ENCODE measurements at regions not wholly inside any gene's neighbourhood (a gene's known extent, or its start where the extent isn't known, plus 50 kb on each side); places are given as distances from the start of the nearest gene placed in this dataset.
A peak's percentile ranks its signal among the peaks of the same experiment; 100 is the strongest.

DNA sequence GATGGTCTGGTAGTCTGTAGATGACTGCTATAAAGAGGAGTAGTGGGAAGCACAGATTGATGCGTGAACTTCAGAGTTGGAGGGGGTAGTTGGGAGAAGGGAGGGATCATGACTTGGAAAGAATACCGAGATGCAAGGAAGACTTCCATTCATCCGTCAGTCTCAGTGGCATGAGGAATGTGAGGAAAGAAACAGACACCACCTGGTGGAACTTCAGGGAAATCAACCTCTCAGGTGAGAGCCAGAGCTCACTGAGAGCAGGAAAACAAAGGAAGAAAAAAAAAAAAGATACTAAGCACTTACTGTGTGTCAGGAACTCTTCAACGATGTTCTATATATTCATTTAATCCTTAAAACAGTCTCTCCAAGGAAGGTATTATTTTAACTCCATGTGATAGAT, 172.4 kb downstream of the OXSM start (continued):
- TF ChIP-seq, protein P1, sequence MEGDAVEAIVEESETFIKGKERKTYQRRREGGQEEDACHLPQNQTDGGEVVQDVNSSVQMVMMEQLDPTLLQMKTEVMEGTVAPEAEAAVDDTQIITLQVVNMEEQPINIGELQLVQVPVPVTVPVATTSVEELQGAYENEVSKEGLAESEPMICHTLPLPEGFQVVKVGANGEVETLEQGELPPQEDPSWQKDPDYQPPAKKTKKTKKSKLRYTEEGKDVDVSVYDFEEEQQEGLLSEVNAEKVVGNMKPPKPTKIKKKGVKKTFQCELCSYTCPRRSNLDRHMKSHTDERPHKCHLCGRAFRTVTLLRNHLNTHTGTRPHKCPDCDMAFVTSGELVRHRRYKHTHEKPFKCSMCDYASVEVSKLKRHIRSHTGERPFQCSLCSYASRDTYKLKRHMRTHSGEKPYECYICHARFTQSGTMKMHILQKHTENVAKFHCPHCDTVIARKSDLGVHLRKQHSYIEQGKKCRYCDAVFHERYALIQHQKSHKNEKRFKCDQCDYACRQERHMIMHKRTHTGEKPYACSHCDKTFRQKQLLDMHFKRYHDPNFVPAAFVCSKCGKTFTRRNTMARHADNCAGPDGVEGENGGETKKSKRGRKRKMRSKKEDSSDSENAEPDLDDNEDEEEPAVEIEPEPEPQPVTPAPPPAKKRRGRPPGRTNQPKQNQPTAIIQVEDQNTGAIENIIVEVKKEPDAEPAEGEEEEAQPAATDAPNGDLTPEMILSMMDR (IDR thresholded peaks at IDR 0.05; ENCODE audit: control extremely low read depth in 1 of 3, insufficient read depth in 1 of 3, low read depth in 1 of 3, low read length in 3 of 3): peak in 2 of 3 experiments; percentile 62 to 70; a peak in 3 of 4 replicates
- TF ChIP-seq TAF7 (optimal IDR thresholded peaks at IDR 0.05; ENCODE audit: borderline replicate concordance, low read depth, low read length): no peak
- no peak for TF ChIP-seq POU5F1 (IDR thresholded peaks at IDR 0.05; ENCODE audit: low read depth, low read length)
- TF ChIP-seq CTBP2 (IDR thresholded peaks at IDR 0.05; ENCODE audit: borderline replicate concordance, insufficient read depth, insufficient read length, low read length): no peak
- TF ChIP-seq CHD1 (IDR thresholded peaks at IDR 0.05; ENCODE audit: low read depth, low read length): no peak
- TF ChIP-seq TAF1 (IDR thresholded peaks at IDR 0.05; ENCODE audit: low read depth, low read length): no peak
- TF ChIP-seq KDM5A (IDR thresholded peaks at IDR 0.05; ENCODE audit: low read length): no peak
- no peak for TF ChIP-seq CBX5 (IDR thresholded peaks at IDR 0.05; ENCODE audit: low read depth, low read length)
- TF ChIP-seq, protein P2, sequence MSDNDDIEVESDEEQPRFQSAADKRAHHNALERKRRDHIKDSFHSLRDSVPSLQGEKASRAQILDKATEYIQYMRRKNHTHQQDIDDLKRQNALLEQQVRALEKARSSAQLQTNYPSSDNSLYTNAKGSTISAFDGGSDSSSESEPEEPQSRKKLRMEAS (IDR thresholded peaks at IDR 0.05): 0 out of 2 replicates have a peak, but pooled peaks have one; percentile 19
